ENCODE measurements at regions not wholly inside any gene's neighbourhood (a gene's known extent, or its start where the extent isn't known, plus 50 kb on each side); places are given as distances from the start of the nearest gene placed in this dataset.

GRCh38 chr4:102437111-102437510, 64.0 kb upstream of the NFKB1 start:
- Histone ChIP-seq H3K27me3 (no peaks in the 10 kb centered on the region), H3K4me3 (ENCODE audit: low read depth, low read length) (no peak overlapping the region), H3K36me3 (no peaks in the 10 kb centered on the region), H3K4me1 (no peaks in the 10 kb centered on the region; the same call in 1 of the 2 replicates), H3K9me3 (no peaks in the 10 kb centered on the region)
- no peak for TF ChIP-seq CTCF (IDR thresholded peaks at IDR 0.05; ENCODE audit: low read depth, low read length)
- no peak for DNase-seq

GRCh38 chr4:102438396-102439235, 62.5 kb upstream of the NFKB1 start:
- Histone ChIP-seq H3K36me3 (no peaks in the 10 kb centered on the region), H3K4me3 (ENCODE audit: low read depth, low read length) (no peak overlapping the region), H3K27me3 (no peaks in the 10 kb centered on the region), H3K4me1 (no peaks in the 10 kb centered on the region; the same call in 1 of the 2 replicates), H3K9me3 (no peaks in the 10 kb centered on the region)
- TF ChIP-seq CTCF (IDR thresholded peaks at IDR 0.05; ENCODE audit: low read depth, low read length) = no peak
- no peak for DNase-seq

- Histone ChIP-seq H3K36me3 (no peaks in the 10 kb centered on the region), H3K27me3 (no peaks in the 10 kb centered on the region), H3K4me3 (ENCODE audit: low read depth, low read length) (no peak overlapping the region), H3K9me3 (no peaks in the 10 kb centered on the region), H3K4me1 (no peaks in the 10 kb centered on the region; the same call in 1 of the 2 replicates)
- TF ChIP-seq CTCF (IDR thresholded peaks at IDR 0.05; ENCODE audit: low read depth, low read length) = no peak
- no peak for DNase-seq
These were observed 61.9 kb upstream of the NFKB1 start for GRCh38 chr4:102439236-102439614.

GRCh38 chr4:102439812-102440211, 61.3 kb upstream of the NFKB1 start:
- H3K9me3 ChIP-seq = no peaks in the 10 kb centered on the region
- H3K4me1 ChIP-seq = no peaks in the 10 kb centered on the region; the same call in 1 of the 2 replicates
- H3K27me3 ChIP-seq = no peaks in the 10 kb centered on the region
- H3K4me3 ChIP-seq (ENCODE audit: low read depth, low read length) = no peak overlapping the region
- no peaks in the 10 kb centered on the region for H3K36me3 ChIP-seq
- DNase-seq = peak; percentile 20
- TF ChIP-seq CTCF (IDR thresholded peaks at IDR 0.05; ENCODE audit: low read depth, low read length) = no peak

GRCh38 chr4:102440498-102440897, 60.7 kb upstream of the NFKB1 start:
- H3K4me1 ChIP-seq = no peaks in the 10 kb centered on the region; the same call in 1 of the 2 replicates
- no peak for DNase-seq
- H3K4me3 ChIP-seq (ENCODE audit: low read depth, low read length) = no peak overlapping the region
- H3K36me3 ChIP-seq = no peaks in the 10 kb centered on the region
- H3K27me3 ChIP-seq = no peaks in the 10 kb centered on the region
- no peak for TF ChIP-seq CTCF (IDR thresholded peaks at IDR 0.05; ENCODE audit: low read depth, low read length)
- no peaks in the 10 kb centered on the region for H3K9me3 ChIP-seq

Measured in BE2C (cell line).